Activated B cell treated with CpG ODN at 0.5 μM for 24 hours (primary cell): ENCODE measurements at regions not wholly inside any gene's neighbourhood (a gene's known extent, or its start where the extent isn't known, plus 50 kb on each side); places are given as distances from the start of the nearest gene placed in this dataset.
A peak's percentile ranks its signal among the peaks of the same experiment; 100 is the strongest.

Experiments
- ATAC-seq: fragments of 200-7000 bp; cut with Tn5 transposase; one replicate; pipeline ENCODE4 v1.10.0; 2021; ENCODE audit warnings: low read depth, mild to moderate bottlenecking, moderate library complexity
- CTCF ChIA-PET: fragments of 350-600 bp; sonication (Branson Sonifier 250); formaldehyde crosslinking; loops from one replicate; lab custom pipeline; 2021; ENCODE audit warnings: antibody characterized with exemption; lab: Charles Lee
- POLR2A ChIA-PET: fragments of 350-600 bp; sonication (Branson Sonifier 250); formaldehyde crosslinking; loops from one replicate; lab custom pipeline; 2021; ENCODE audit warnings: antibody characterized with exemption; lab: Charles Lee
- DNase-seq: peaks from one replicate; pipeline ENCODE4 v3.0.0; 2022
- H3K27ac Mint-ChIP-seq: one replicate; pipeline ENCODE4 v1.8.0; 2020; ENCODE audit warnings: mixed read lengths
- H3K27me3 Mint-ChIP-seq: one replicate; pipeline ENCODE4 v1.8.0; 2021; ENCODE audit warnings: mixed read lengths
- H3K36me3 Mint-ChIP-seq: one replicate; pipeline ENCODE4 v1.8.0; 2021; ENCODE audit warnings: low read depth, mixed read lengths
- H3K4me1 Mint-ChIP-seq: one replicate; pipeline ENCODE4 v1.8.0; 2021; ENCODE audit warnings: mixed read lengths
- H3K4me3 Mint-ChIP-seq: one replicate; pipeline ENCODE4 v1.8.0; 2020; ENCODE audit warnings: mild to moderate bottlenecking, mixed read lengths
- H3K9me3 Mint-ChIP-seq: one replicate; pipeline ENCODE4 v1.8.0; 2020; ENCODE audit warnings: mixed read lengths
- CTCF ChIP-seq: fragments of 200-600 bp; IDR thresholded peaks from one replicate; pipeline ENCODE4 v1.8.0; 2022; ENCODE audit warnings: antibody characterized with exemption, mild to moderate bottlenecking
- intact Hi-C: fragments of 100-400 bp; cut with micrococcal nuclease; formaldehyde crosslinking; loops from one replicate; pipeline ENCODE4 v1.15.1; 2024

GRCh38 chr10:33126742-33127141 lies 168.7 kb upstream of the ITGB1 start:
- Mint-ChIP-seq H3K4me1 (peaks cover 27% of the 10 kb centered on the region), H3K27me3 (no peaks in the 10 kb centered on the region), H3K36me3 (no peaks in the 10 kb centered on the region), H3K9me3 (no peaks in the 10 kb centered on the region), H3K4me3 (no peak overlapping the region), H3K27ac (peak overlapping the region; percentile 65)
- CTCF ChIA-PET = interaction anchor here (1.3 kb wide), 2 partner anchors 10 to 118 kb away, joined by 4 to 5 read pairs; no protein-coding TSS in a partner anchor
- POLR2A ChIA-PET = interaction anchor here (1.0 kb wide), 1 partner anchor 11 kb away, joined by 3 read pairs; no protein-coding TSS in a partner anchor
- no peak for TF ChIP-seq CTCF
- DNase-seq = no peak
- intact Hi-C loops = no loop called here
- ATAC-seq = no peak

GRCh38 chr10:33125522-33126517 lies 167.8 kb upstream of the ITGB1 start:
- no peaks in the 10 kb centered on the region for H3K36me3 Mint-ChIP-seq
- no peaks in the 10 kb centered on the region for H3K27me3 Mint-ChIP-seq
- no peak overlapping the region for H3K4me3 Mint-ChIP-seq
- H3K27ac Mint-ChIP-seq = peak overlapping the region; percentile 65
- intact Hi-C loops = no loop called here
- TF ChIP-seq CTCF = no peak
- ChIA-PET POLR2A (interaction anchor here (0.8 to 1.0 kb wide), 2 partner anchors 10 to 166 kb away, joined by 3 read pairs; no protein-coding TSS in a partner anchor), CTCF (interaction anchor here (1.3 kb wide), 2 partner anchors 9 to 117 kb away, joined by 4 to 5 read pairs; no protein-coding TSS in a partner anchor)
- no peaks in the 10 kb centered on the region for H3K9me3 Mint-ChIP-seq
- peak; percentile 45 for ATAC-seq
- peaks cover 27% of the 10 kb centered on the region for H3K4me1 Mint-ChIP-seq
- DNase-seq = no peak

- no peak for TF ChIP-seq CTCF
- Mint-ChIP-seq H3K4me3 (no peak overlapping the region), H3K36me3 (no peaks in the 10 kb centered on the region), H3K4me1 (peaks cover 30% of the 10 kb centered on the region), H3K27ac (peak overlapping the region; percentile 35), H3K27me3 (no peaks in the 10 kb centered on the region), H3K9me3 (no peaks in the 10 kb centered on the region)
- intact Hi-C loops = no loop called here
- CTCF ChIA-PET = no interaction called here
- DNase-seq (no peak), ATAC-seq (no peak)
- POLR2A ChIA-PET = no interaction called here
Observed at GRCh38 chr10:33125111-33125510, 167.1 kb upstream of the ITGB1 start.

GRCh38 chr10:33123680-33124079 lies 165.7 kb upstream of the ITGB1 start:
- H3K9me3 Mint-ChIP-seq = no peaks in the 10 kb centered on the region
- H3K4me1 Mint-ChIP-seq = peaks cover 37% of the 10 kb centered on the region
- POLR2A ChIA-PET = no interaction called here
- H3K36me3 Mint-ChIP-seq = no peaks in the 10 kb centered on the region
- intact Hi-C loops = no loop called here
- H3K27me3 Mint-ChIP-seq = no peaks in the 10 kb centered on the region
- no peak overlapping the region for H3K4me3 Mint-ChIP-seq
- no peak overlapping the region for H3K27ac Mint-ChIP-seq
- CTCF ChIA-PET = interaction anchor here (0.6 kb wide), 1 partner anchor 115 kb away, joined by 3 read pairs; no protein-coding TSS in a partner anchor
- no peak for TF ChIP-seq CTCF
- DNase-seq = no peak
- no peak for ATAC-seq
